ENCODE measurements at regions not wholly inside any gene's neighbourhood (a gene's known extent, or its start where the extent isn't known, plus 50 kb on each side); places are given as distances from the start of the nearest gene placed in this dataset.

- TF ChIP-seq ZNF274 (IDR thresholded peaks at IDR 0.05; ENCODE audit: low read depth, low read length) (no peak), YY1 (IDR thresholded peaks at IDR 0.05; ENCODE audit: insufficient read depth, insufficient read length) (no peak), SUZ12 (IDR thresholded peaks at IDR 0.05; ENCODE audit: extremely low read depth, insufficient read depth, insufficient read length) (no peak)
Observed at GRCh38 chr20:23225407-23226060, 125.1 kb upstream of the NXT1 start.
